ENCODE measurements at regions not wholly inside any gene's neighbourhood (a gene's known extent, or its start where the extent isn't known, plus 50 kb on each side); places are given as distances from the start of the nearest gene placed in this dataset.

GRCh38 chr15:31481142-31481541 is 154.5 kb downstream of the KLF13 start:
- TF ChIP-seq CTCF (IDR thresholded peaks at IDR 0.05) = no peak
- TF ChIP-seq POLR2A (IDR thresholded peaks at IDR 0.05) = no peak

Measured in testis (tissue), 2 donors.